HG02623 (cell line): ENCODE measurements at regions not wholly inside any gene's neighbourhood (a gene's known extent, or its start where the extent isn't known, plus 50 kb on each side); places are given as distances from the start of the nearest gene placed in this dataset.

Experiments used
- ATAC-seq: cut with Tn5 transposase; IDR thresholded peaks from one replicate; pipeline ENCODE4 v1.9.1; 2021; ENCODE audit warnings: moderate library complexity; ENCODE audit not compliant: unreplicated experiment

GRCh38 chr1:72357411-72357810, 75.1 kb upstream of the NEGR1 start:
- no peak for ATAC-seq

- no peak for ATAC-seq
These were observed 73.6 kb upstream of the NEGR1 start for GRCh38 chr1:72355899-72356298.

- no peak for ATAC-seq
These were observed 59.3 kb upstream of the NEGR1 start for GRCh38 chr1:72341661-72342060.

- ATAC-seq = no peak
These were observed 54.4 kb upstream of the NEGR1 start for GRCh38 chr1:72336776-72337175.
